GM18868 (cell line): ENCODE measurements at regions not wholly inside any gene's neighbourhood (a gene's known extent, or its start where the extent isn't known, plus 50 kb on each side); places are given as distances from the start of the nearest gene placed in this dataset.
"Not testable (repeated sequence)": the region's sequence is repeated elsewhere in the genome, so short reads cannot be mapped to it uniquely, and the experiment has no call there.

Source experiments
- ATAC-seq: cut with Tn5 transposase; IDR thresholded peaks from one replicate; pipeline ENCODE4 v1.9.1; 2021; ENCODE audit warnings: mild to moderate bottlenecking, moderate library complexity; ENCODE audit not compliant: unreplicated experiment

DNA sequence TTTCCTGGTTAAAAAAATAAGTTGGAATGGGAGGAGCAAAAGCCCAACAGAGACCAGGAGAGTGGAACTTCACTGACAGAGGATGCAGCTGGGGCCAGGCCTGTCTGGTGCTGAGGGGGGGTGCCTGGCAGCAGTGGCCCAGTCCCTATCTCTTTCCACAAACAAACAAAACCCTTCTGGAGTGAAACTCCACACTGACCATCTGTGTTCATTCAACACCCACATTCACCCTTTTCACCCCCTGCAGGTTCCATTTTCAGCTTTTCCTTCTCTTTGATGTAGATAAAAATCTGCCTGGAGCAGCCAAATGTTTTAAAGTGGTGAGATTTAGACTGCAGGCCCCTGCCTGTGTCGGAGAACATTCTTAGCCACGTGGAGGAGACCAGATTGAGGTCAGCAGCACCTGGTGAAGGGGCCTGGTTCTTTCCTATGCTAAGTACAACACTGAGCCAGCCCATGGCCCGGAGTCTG, 161.4 kb upstream of the CDH11 start:
- no peak for ATAC-seq

DNA sequence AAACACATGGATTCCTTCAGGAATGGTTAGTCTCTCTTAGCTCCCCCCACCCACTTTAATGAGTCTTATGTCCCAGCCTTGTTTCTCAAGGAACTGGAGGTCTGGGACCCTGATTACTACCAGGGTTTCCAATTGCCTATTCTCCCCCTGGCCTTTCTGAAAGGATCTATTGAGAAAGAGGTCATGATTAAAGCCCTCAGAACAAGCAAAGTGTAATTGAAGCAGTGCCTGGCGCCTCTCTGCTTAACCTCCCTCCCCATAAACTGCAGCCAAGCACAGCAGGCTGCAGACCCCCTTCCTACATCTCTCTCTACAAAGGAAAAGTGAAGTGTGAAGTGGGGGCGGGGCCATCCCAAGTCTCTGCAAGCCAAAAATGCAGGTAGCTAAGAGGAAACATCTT, 159.7 kb upstream of the CDH11 start:
- ATAC-seq: no peak

DNA sequence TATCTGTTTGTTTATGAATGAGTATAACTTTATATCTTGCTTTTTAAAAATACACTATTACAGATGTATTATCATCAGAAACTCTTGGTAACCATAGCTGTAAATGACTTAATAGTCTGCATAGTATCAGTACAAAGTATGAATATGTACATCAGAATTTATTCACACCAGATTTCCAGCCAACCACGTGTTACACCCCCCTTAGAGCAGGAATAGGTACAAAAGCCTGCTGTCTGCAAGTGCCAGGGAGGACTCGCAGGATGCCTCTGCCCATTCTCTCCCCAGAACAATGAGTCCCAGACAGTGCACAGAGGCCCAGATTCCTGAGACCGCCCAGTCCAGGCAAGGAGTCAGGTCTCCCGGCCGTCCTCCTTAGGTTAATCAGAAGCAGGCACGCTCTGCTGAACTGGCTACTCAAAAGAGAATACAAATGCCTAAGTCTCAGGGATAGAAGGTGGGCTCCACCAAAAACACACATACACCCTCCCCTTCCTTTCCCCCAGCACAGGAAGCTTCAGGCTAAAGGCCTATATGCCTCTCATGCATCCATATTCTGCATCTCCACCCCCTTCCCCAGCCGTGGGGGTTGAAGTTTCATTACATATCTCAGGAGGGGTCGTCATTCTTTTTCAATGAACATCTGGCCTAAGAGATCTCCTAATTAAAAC, 159.1 kb upstream of the CDH11 start:
- no peak for ATAC-seq

DNA sequence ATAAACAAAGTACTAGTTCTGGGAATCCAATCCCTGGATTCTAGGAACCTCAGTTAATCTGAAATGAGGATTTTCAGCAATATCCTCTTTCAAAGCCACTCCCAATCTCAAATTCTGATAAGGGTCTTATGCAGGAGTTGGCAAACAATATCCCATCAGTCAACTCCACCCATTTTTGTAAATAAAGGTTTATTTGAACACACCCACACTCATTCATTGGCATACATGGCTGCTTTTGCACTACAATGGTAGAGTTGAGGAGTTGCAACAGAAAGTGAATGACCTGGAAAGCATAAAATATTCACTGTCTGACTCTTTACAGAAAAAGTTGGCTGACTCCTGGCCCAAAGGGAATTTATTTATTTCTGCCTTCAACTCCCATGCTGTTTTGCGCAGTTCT, 157.7 kb upstream of the CDH11 start:
- ATAC-seq: no peak

DNA sequence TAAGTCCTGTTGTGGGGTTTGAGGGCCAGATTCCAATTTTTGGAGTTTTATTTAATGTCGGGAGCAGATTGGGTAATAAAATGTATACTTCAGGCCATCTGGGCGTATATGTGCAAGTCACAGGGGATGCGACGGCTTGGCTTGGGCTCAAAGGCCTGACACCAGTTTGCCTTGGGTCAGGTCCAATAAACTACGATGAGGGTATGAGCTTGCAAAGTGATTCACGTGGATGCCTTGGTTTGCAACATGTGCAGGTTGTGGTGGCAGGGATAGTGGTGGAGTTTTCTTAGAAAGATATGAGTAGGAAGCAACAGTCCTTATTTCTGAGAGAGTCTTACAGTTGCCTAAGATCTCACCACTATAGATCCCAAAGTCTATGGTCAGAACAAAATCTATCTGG, 157.0 kb upstream of the CDH11 start:
- ATAC-seq: no peak

DNA sequence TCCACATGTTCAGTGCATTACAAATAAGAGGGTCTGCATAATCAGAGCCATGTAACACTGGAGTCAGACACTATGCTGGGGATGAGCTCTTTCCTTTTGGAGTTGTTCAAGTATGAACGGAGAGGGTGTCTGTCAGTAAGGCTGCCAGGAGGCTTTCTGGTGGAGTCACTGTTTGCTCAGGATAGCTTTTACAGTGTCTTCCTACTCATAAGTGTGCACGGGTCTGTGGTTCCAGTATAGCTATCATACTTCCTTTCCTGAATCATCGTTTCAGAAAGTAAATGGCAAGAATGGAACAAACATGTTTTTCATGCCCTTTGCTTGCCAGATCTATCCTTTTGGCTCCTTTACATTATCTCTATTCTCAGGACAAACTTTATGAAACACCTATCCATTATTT, 152.7 kb upstream of the CDH11 start:
- no peak for ATAC-seq

DNA sequence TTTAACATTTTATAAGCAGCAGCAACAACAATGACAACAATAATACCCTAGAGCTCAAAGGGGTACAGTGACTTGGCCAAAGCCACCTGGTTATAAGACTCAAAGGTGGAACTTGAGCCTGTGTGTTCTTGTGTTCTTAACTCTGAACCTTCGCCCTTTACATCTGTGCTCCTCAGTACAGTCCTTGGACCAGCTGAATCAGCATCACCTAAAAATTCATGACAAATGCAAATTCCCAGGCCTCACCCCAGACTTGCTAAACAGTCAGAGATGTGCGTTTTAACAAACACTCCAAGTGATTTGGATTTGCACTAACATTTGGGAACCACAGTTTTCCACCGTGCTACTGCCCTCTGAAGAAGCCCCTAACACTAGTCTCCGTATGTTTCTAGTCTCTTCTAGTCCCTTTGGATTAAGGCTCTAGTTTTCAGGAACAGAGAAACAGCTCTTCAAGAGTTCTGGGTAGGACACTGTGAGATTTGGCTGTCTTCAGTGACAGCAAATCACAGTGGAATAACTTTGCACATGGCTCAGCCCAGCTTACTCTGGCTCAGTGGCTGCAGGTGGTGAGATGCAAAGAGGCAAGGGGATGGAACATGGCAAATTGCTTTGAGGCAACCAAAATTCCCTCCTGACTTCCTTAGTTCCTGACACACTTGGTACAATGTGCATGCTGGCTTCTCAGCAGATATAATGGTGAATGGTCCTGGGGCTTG, 151.0 kb upstream of the CDH11 start:
- no peak for ATAC-seq

DNA sequence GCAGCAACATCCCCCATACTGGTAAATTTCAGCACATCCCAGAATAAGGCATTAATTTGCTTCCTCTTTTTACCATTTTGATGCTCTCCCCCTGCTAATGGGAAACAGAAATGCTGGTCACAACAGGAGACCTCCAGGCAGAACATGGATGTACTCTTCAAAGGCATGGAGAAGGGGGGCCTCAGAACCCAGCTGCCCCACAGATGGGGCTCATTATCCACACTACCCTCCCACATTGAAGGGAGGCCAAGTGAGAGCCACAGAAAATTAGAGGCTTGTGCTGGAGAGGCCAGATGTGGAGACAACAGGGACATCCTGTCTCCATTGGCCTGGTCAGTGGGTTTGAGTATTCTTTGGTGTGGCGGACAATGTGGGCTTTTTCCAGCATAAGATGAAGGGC, 150.1 kb upstream of the CDH11 start:
- no peak for ATAC-seq

DNA sequence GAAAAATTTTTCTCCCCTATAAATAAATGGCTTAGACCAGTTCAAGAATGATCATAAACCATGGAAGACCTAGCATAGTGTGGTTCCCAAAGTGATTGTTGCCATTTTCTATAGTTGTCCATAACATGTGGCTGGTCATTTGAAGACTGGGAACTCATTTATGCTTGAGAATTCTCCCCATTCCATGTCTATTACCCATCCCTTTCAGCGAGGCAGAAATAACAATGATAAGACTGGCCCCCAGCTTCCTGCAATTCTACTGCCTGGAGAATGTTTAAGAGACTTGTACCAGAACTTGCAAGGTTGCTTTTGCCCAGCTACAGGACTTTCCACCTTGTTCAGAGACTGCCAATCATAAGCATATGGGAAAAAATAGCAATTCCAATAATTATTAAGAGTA, 146.5 kb upstream of the CDH11 start:
- no peak for ATAC-seq

DNA sequence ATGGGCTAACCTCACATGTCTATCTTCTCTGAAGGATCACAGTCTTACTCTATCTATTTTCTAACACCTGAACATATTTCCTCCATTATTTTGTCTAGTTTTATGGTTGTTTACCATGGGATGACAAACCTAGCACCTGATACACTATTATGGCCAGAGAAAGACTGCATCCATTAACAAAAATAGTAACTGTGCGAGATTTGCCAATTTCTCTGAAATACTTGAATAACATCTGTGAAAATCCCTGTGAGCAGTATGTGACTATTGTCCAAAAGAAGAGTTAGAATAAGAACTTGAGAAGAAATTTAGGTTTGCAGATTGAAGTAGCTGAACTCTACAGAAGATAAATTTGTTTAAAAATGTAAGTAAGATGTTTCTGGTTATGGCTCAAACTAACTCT, 142.0 kb upstream of the CDH11 start:
- no peak for ATAC-seq

DNA sequence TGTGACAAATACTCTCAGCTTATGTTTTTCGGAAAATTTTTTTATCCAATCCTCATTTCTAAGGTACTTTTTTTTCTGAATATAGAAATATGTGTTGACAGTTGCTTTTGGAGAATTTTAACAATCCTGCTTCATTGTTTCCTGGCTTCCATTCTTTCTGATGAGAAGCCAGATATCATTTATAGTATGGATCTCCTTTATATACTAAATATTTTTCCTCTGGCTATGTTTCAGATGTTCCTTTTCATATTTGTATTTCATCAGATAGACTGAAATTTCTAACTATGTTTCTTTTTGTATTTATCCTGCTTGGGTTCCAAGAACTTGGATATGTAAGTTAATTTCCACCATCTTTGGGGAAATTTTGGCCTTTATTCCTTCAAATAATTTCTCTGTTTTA, 138.9 kb upstream of the CDH11 start:
- no peak for ATAC-seq

DNA sequence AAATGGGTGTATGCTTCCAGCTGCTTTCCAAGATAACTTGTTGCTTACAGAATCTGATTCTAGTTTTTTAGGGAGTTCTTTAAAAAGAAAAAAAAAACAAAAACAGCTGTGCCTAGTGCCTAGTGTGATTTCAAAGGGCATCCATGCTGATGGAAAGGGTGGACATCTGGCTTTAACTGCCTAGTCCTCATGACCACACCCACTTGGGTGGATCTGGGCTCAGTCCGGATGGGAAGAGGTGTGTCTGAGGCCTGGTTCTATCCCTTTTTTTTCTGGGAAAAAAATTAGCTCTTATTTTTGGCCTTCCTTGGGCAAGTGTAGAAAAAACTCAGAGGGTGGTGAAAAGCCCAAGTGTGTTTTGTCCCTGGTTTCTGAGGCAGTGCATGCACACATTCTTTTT, 132.3 kb upstream of the CDH11 start:
- no peak for ATAC-seq

DNA sequence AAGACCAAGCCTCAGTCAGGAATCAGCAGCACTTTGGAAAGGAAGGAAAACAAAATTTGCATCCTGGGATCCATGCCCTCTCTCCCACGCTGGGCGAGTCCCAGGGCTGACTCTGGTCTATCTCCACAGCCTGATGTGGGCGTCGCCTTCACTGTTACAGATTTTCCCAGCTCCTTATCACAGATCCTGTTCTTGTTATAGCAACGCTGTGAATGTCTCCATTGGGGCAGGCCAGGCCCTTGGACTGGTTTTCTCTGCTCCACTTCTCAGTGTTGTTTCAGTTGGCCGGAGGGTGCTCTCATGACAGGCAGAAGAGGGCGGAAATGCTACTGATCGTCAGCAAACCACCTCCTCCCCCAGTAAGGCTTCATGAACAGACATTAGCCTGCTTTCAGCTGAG, 127.9 kb upstream of the CDH11 start:
- no peak for ATAC-seq

DNA sequence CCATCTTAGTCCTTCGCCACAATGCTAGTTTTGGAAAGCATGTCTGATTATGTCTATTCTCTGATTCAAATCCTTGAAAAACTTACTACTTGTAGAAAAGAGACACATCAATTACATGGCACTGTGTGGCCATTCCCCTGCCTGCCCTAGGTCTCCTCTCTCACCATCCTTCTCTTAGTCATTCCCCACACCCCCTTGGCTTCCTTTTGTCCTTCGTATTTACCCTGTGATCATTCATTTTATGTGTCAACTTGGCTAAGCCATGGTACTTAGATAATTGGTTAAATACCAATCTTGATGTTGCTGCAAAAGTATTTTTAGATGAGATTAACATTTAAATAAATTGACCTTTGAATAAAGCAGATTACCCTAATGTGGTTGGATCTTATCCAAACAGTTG, 122.9 kb upstream of the CDH11 start:
- no peak for ATAC-seq

DNA sequence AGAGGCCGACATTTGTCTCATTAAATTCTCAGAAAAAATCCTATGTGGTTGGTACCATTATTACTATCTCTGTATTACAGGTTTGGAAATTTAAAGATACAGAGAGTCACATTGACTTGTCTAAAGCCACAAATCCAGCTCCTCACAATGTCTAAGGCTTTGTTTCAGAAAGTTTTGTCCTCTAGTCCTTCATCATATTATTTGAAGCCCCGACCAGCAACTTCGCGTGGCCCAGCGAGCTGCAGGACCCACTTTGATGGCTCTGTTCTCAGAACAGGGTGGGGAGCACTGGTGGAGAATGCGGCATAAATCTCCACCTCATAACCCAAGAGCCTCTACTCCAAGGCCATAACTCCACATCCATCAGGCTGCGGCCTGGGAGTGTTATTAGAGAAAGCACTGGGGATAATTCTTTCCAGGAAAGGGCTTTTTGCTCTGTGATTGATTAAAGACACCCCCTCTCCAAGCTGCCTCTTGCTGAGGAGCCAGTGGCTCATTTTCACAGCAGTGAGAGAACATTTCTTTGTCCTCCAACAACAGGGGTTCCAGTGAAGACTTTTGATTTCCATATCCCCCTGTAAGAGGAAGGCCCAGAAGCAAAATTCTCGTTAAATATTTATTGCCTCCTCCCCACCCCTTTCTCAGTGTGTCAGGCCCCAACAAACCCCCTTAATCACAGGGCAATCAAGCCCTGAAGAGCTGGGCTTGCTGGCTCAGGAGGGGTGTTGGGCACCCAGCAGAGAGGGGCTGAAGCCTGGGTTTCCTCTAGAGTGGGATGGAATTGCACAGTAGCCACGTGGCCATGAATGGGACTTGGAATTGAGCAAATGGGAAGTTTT, 113.7 kb upstream of the CDH11 start:
- no peak for ATAC-seq

DNA sequence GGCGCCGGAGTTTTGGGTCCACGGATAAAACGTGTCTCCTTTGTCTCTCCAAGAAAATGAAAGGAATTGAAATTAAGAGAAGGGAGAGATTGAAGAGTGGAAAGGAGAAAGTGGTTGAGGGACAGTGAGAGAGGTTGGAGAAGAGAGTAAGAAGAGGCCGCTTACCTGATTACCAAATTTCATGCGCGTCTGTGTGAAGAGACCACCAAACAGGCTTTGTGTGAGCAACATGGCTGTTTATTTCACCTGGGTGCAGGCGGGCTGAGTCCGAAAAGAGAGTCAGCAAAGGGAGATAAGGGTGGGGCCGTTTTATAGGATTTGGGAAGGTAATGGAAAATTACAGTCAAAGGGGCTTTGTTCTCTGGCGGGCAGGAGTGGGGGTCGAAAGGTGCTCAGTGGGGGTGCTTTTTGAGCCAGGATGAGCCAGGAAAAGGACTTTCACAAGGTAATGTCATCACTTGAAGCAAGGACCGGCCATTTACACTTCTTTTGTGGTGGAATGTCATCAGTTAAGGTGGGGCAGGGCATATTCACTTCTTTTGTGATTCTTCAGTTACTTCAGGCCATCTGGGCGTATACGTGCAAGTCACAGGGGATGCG, 113.0 kb upstream of the CDH11 start:
- ATAC-seq: not testable (repeated sequence)

DNA sequence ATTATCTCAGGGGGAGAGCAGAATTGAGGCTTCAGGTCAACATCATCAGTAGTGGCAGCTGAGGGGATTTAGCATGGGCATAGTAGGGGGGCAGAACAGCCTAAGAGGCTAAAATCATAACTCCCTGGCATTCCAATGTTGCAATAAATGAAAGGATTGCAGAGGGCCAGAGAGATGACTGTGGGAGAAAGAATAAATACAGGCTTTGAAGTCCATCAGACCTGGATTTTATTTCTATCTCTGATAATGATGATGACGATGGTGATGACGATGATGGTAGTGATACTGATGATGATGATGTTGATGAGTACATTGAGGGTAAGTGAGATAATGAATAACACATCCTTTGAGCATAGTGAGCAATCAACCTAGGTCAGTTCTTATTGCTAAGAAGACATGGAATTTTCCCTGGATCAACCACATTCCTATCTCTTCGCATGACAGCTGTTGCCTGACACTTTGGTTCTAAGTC, 107.4 kb upstream of the CDH11 start:
- no peak for ATAC-seq

DNA sequence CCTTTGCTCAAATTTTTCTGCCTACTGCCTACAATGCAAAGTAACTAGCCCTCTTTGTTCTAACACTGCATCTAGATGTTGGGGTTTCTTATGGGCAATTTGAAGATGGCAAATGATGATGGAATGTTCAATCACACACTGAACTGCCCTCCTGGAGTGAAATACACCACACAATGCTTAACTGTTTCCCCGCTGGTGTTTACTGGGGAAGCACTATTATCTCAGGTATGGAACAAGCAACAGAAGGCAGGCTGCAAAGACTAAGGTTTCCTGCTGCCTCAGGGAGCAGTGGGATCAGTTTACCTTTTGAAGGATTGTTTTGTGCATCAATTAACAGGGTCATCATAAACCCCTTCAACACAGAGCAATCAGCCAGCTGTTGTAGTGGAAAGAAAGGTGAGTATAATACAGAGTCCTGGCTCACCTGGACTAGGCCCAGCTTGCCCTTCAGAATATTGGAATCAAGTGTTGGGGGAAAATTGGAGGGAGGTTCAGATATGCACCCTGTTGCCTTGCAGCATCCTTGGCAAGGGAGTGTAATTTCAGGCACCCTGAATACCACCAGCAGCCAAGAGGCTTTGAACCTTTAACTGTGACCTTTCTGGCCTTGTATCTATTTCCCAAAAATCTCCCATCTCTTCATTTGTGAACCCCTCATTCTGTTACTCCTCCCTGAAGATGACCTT, 105.4 kb upstream of the CDH11 start:
- no peak for ATAC-seq

DNA sequence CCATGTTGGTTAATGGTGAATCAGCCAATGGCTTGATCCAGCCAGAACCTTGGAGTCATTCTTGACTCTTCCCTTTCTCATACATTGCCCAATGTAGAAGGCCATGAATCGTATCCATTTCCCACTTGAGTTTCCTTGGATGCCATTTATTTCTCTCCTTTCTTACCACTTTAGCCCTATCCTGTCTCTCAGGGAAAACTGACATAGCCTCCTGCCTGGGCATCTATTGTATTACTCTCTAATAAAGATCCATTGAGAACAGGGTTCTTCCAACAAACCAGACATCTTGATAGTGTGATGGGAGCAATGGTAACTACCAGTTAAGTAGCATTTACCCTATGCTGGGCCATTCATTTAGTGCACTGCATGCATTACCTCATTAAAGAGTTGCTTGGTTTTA, 104.2 kb upstream of the CDH11 start:
- ATAC-seq: no peak

DNA sequence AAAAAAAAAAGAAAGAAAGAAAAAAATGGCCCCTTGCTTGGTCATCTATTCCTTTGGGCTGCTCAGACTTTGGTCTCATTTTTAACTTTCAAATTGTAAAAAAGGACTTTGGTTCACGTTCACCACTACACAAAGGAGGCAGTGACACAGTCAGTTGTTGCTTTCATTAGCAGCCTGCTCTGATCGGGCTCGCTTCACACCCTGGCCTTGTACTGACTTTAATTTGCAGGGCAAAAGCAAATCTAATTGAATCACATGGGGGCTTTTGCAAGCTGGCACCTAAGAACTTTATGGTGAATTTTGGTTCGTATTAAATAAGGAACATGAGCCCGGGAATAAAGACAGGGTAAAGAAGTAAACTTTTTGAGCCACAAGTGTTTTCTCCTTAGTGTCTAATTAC, 103.6 kb upstream of the CDH11 start:
- ATAC-seq: no peak

DNA sequence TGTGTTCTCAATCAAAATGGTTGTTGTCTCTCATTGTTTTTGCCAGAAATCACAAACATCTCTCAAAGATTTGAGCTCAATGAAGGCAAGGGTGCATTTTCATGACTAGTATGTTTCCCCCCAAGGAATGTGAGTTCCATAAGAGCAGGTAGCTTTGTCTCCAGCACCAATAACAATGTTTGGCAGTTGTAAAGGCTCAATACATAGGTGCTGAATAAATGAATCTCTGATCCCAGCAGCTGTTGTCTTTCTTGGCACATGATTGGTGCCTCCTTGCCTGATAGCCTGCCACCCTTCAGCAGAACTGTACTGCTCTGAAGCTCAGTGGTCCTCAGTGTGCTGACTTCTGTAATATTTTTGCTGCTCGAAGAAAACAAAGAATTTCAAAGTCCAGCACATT, 103.1 kb upstream of the CDH11 start:
- ATAC-seq: no peak
